Loucy (cell line): ENCODE measurements at regions not wholly inside any gene's neighbourhood (a gene's known extent, or its start where the extent isn't known, plus 50 kb on each side); places are given as distances from the start of the nearest gene placed in this dataset.

ENCODE experiments used
- EZH2phosphoT487 ChIP-seq: fragments of 200-600 bp; IDR thresholded peaks from 2 replicates; pipeline ENCODE4 v1.6.1; 2018; ENCODE audit warnings: antibody characterized with exemption, mild to moderate bottlenecking, moderate library complexity, borderline replicate concordance
- TF ChIP-seq, protein P1 (sequence below): fragments of 200-600 bp; sonication (generic); conservative IDR thresholded peaks from 2 replicates; pipeline ENCODE4 v1.5.1; 2014; ENCODE audit warnings: mild to moderate bottlenecking, antibody characterized with exemption, low read length

- TF ChIP-seq, protein P1, sequence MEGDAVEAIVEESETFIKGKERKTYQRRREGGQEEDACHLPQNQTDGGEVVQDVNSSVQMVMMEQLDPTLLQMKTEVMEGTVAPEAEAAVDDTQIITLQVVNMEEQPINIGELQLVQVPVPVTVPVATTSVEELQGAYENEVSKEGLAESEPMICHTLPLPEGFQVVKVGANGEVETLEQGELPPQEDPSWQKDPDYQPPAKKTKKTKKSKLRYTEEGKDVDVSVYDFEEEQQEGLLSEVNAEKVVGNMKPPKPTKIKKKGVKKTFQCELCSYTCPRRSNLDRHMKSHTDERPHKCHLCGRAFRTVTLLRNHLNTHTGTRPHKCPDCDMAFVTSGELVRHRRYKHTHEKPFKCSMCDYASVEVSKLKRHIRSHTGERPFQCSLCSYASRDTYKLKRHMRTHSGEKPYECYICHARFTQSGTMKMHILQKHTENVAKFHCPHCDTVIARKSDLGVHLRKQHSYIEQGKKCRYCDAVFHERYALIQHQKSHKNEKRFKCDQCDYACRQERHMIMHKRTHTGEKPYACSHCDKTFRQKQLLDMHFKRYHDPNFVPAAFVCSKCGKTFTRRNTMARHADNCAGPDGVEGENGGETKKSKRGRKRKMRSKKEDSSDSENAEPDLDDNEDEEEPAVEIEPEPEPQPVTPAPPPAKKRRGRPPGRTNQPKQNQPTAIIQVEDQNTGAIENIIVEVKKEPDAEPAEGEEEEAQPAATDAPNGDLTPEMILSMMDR, result no peak
- no peak for TF ChIP-seq EZH2phosphoT487
These were observed 179.2 kb downstream of the KCNS3 start for GRCh38 chr2:18057657-18058056.
